GM18498 (cell line): ENCODE measurements at regions not wholly inside any gene's neighbourhood (a gene's known extent, or its start where the extent isn't known, plus 50 kb on each side); places are given as distances from the start of the nearest gene placed in this dataset.
A peak's percentile ranks its signal among the peaks of the same experiment; 100 is the strongest.
"Not testable (repeated sequence)": the region's sequence is repeated elsewhere in the genome, so short reads cannot be mapped to it uniquely, and the experiment has no call there.

Source experiments
- ATAC-seq: cut with Tn5 transposase; IDR thresholded peaks from one replicate; pipeline ENCODE4 v1.9.1; 2021; ENCODE audit warnings: mild to moderate bottlenecking, moderate library complexity; ENCODE audit not compliant: unreplicated experiment

GRCh38 chr6:100103194-100103593 lies 109.2 kb upstream of the MCHR2 start:
- no peak for ATAC-seq

DNA sequence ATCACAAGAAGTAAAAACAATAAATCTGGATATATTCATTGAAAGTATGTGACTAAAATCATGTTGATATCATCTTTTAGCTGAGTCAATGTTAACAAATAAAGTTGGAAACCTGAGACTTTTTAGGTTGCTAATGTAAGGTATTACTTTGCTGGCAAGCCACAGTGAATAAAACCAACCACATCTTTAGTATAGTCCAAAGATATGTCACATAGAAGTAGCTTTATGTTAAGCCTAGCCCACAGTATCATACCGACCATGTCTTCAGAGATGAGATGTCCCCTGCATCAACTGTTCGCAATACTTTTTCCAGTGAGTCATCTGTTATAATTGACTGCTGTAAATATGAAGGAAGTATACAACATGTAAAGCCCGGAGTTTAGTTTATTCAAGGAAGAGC lies 107.6 kb upstream of the MCHR2 start:
- ATAC-seq, result no peak

DNA sequence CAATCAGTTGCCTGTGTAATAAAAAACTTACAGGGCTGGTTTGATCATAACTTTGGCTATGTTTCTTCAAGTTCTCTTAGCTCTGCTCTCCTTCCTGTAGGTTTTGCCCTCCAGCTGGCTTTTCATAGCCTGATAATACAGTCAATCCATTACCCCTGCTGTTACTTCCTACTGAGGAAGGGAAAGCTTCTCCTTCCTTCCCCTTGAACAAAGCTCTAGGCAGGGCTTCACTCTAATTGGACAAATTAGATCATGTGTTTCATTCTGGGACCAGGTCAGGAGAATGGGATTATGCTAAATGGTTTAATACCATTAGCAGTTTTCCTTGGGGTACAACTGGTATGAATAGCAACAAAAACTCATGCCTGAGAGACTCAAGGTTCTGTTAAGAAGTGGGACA lies 106.8 kb upstream of the MCHR2 start:
- no peak for ATAC-seq

GRCh38 chr6:100099189-100100074 lies 105.4 kb upstream of the MCHR2 start:
- peak; percentile 41 for ATAC-seq

DNA sequence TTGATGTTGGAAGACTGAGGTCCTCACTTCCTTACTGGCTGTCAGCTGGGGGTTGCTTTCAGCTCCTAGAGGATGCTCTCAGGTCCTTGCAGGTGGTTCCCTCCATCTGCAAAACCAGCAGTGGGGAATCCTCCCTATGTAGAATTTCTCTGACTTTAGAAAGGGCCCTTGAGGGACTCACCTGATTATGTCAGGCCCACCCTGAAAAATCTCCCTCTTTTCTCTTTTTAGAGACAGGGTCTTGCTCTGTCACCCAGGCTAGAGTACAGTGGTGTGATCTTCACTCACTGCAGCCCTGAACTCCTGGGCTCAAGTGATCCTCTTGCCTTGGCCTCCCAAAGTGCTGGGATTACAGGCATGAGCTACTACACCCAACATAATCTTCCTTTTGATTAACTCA lies 102.9 kb upstream of the MCHR2 start:
- no peak for ATAC-seq

GRCh38 chr6:100096341-100096740 lies 102.3 kb upstream of the MCHR2 start:
- ATAC-seq, result no peak

DNA sequence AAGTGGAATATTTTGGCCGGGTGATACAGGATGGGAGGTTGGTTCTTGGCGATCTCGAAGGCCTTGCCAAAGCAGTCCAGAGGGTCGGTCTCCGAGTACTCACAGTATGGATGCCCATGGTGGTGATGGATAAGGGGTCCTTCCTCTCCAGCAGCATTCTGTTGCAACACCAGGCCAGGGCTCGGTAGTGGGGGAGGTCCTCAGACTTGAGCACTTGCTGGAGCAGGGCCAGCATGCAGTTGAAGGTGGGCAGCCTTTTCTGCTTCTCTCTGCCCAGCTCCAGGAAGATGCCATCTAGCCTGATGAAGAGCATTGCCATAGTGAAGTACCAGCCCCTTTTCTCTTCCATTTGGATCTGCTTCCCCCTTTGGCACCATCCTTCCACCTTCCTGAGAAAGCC lies 99.4 kb upstream of the MCHR2 start:
- ATAC-seq, result no peak

GRCh38 chr6:100088009-100088408 lies 94.0 kb upstream of the MCHR2 start:
- no peak for ATAC-seq

GRCh38 chr6:100084991-100085364 lies 91.0 kb upstream of the MCHR2 start:
- no peak for ATAC-seq

- no peak for ATAC-seq
Measured at GRCh38 chr6:100084316-100084990, 90.4 kb upstream of the MCHR2 start.

DNA sequence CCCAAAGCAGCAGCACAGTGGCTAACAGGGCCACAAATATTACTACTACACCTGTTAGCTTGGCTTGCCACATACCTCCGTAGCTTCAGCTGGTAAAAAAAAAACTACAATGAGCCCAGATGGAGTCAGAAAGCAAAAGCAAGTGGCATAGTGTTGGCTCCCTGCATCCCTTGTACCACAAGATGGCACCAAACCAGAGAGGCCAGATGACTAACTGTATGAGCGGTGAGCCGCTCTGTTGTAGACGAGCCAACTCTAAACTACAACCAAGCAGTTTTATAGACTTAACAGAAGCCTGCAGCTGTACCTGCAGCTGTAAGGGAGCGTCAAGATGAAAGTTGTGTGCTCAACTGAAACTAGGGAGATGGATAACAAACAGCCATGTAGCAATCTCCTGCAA lies 84.5 kb upstream of the MCHR2 start:
- ATAC-seq, result peak; percentile 85

GRCh38 chr6:100065348-100065747 lies 71.3 kb upstream of the MCHR2 start:
- no peak for ATAC-seq

DNA sequence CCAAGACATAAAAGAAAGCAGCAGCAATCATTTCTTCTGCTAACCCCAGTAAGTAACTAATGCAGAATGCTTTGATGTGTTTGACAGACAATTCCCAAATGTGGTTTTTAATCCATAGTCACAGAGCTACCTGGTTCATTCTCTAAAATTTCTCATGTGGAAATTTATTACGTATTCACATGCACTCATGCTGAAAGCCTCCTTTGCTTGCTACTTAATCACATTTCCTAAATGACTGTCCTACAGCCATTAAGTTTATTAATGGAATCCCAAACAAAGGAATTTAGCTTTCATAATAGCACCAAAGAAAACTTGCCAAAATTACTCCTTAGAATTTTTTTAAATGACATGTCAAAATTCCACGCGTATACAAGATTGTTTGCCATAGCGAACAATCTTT lies 68.6 kb upstream of the MCHR2 start:
- ATAC-seq, result no peak

DNA sequence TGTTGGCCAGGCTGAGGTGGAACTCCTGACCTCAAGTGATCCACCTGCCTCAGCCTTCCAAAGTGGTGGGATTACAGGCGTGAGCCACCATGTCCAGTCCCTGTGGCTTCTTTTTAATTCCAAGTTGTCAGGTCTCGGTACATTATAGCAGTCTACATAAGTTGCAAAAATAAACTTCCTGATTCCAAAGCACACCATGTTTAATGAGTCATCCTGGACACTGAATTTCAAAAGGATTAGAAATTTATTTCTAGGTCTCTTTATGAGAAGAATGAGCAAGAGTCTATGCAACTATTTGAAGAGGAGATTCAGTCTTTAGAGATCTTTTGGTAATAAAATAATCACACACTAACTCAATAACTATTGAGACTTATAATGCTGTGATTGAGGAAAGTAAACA lies 63.9 kb upstream of the MCHR2 start:
- ATAC-seq, result no peak

GRCh38 chr6:100050550-100050949 lies 56.5 kb upstream of the MCHR2 start:
- ATAC-seq, result no peak

GRCh38 chr6:100043961-100044360 lies 49.9 kb upstream of the MCHR2 start:
- ATAC-seq, result not testable (repeated sequence)
